SK-N-MC (cell line): ENCODE measurements at regions not wholly inside any gene's neighbourhood (a gene's known extent, or its start where the extent isn't known, plus 50 kb on each side); places are given as distances from the start of the nearest gene placed in this dataset.

Experiments
- DNase-seq: peaks from one replicate; pipeline ENCODE4 v3.0.0-alpha.2; 2011; ENCODE audit warnings: low read depth, low spot score
- H3K27ac ChIP-seq: fragments of 200-600 bp; sonication (generic); 2 replicates; pipeline ENCODE4 v1.5.1; 2016; ENCODE audit warnings: mixed run types
- H3K36me3 ChIP-seq: fragments of 200-600 bp; sonication (generic); 2 replicates; pipeline ENCODE4 v1.6.1; 2017; ENCODE audit warnings: antibody characterized with exemption, low read length, mixed read lengths; ENCODE audit not compliant: insufficient read depth
- H3K4me3 ChIP-seq: fragments of 200-600 bp; sonication (generic); 2 replicates; pipeline ENCODE4 v1.5.1; 2016
- H3K9ac ChIP-seq: fragments of 200-600 bp; sonication (generic); 2 replicates; pipeline ENCODE4 v1.8.0; 2017; ENCODE audit warnings: mixed run types, mixed read lengths; ENCODE audit not compliant: insufficient read length
- H3K9me3 ChIP-seq: fragments of 200-600 bp; sonication (generic); 2 replicates; pipeline ENCODE4 v1.6.1; 2017; ENCODE audit warnings: low read depth, mild to moderate bottlenecking, antibody characterized with exemption, low read length, moderate library complexity, mixed read lengths
- EZH2 ChIP-seq: fragments of 200-600 bp; sonication (generic); IDR thresholded peaks from one replicate; pipeline ENCODE4 v1.6.1; 2017; ENCODE audit warnings: antibody characterized with exemption
- FOXP2 ChIP-seq: optimal IDR thresholded peaks from 2 replicates; pipeline ENCODE3; 2011; ENCODE audit warnings: mild to moderate bottlenecking, moderate library complexity; ENCODE audit not compliant: insufficient read depth; ENCODE audit errors: extremely low read length, control extremely low read depth
- POLR2AphosphoS5 ChIP-seq: IDR thresholded peaks from 2 replicates; pipeline ENCODE4 v1.6.1; 2012; ENCODE audit warnings: mild to moderate bottlenecking, low read depth, low read length, borderline replicate concordance

- TF ChIP-seq EZH2 (no peak), POLR2AphosphoS5 (no peak), FOXP2 (no peak)
Measured at GRCh38 chr16:73432850-73433730, 385.2 kb upstream of the ZFHX3 start.

GRCh38 chr16:73430138-73430537 lies 382.2 kb upstream of the ZFHX3 start:
- Histone ChIP-seq H3K9me3 (no peaks in the 10 kb centered on the region), H3K4me3 (no peak overlapping the region), H3K36me3 (no peaks in the 10 kb centered on the region), H3K9ac (no peak overlapping the region), H3K27ac (no peak overlapping the region)
- no peak for DNase-seq
- no peak for TF ChIP-seq EZH2
- TF ChIP-seq POLR2AphosphoS5 = no peak
- no peak for TF ChIP-seq FOXP2

More at GRCh38 chr16:73432850-73433730, 385.2 kb upstream of the ZFHX3 start:
- H3K4me3 ChIP-seq = no peak overlapping the region
- no peak overlapping the region for H3K27ac ChIP-seq
- H3K36me3 ChIP-seq = no peaks in the 10 kb centered on the region
- no peaks in the 10 kb centered on the region for H3K9me3 ChIP-seq
- H3K9ac ChIP-seq = no peak overlapping the region
- no peak for DNase-seq

- Histone ChIP-seq H3K27ac (no peak overlapping the region), H3K9me3 (no peaks in the 10 kb centered on the region), H3K36me3 (no peaks in the 10 kb centered on the region), H3K4me3 (no peak overlapping the region), H3K9ac (no peak overlapping the region)
- TF ChIP-seq FOXP2 = no peak
- no peak for TF ChIP-seq POLR2AphosphoS5
- no peak for DNase-seq
Measured at GRCh38 chr16:73428121-73428520, 380.2 kb upstream of the ZFHX3 start.

GRCh38 chr16:73427164-73427563 lies 379.2 kb upstream of the ZFHX3 start:
- H3K4me3 ChIP-seq = no peak overlapping the region
- no peaks in the 10 kb centered on the region for H3K36me3 ChIP-seq
- no peak for DNase-seq
- no peak overlapping the region for H3K27ac ChIP-seq
- no peak overlapping the region for H3K9ac ChIP-seq
- no peaks in the 10 kb centered on the region for H3K9me3 ChIP-seq
- TF ChIP-seq POLR2AphosphoS5 = no peak
- no peak for TF ChIP-seq FOXP2
- TF ChIP-seq EZH2 = no peak

GRCh38 chr16:73426433-73427160 lies 378.7 kb upstream of the ZFHX3 start:
- no peak overlapping the region for H3K9ac ChIP-seq
- no peak for TF ChIP-seq EZH2
- no peak for TF ChIP-seq POLR2AphosphoS5
- TF ChIP-seq FOXP2 = no peak
- DNase-seq = no peak

GRCh38 chr16:73420676-73421075 lies 372.7 kb upstream of the ZFHX3 start:
- Histone ChIP-seq H3K27ac (no peak overlapping the region), H3K9ac (no peak overlapping the region), H3K9me3 (no peaks in the 10 kb centered on the region), H3K4me3 (no peak overlapping the region), H3K36me3 (no peaks in the 10 kb centered on the region)
- DNase-seq = no peak
- TF ChIP-seq EZH2 = no peak
- TF ChIP-seq POLR2AphosphoS5 = no peak
- TF ChIP-seq FOXP2 = no peak

More at GRCh38 chr16:73426433-73427160, 378.7 kb upstream of the ZFHX3 start:
- no peak overlapping the region for H3K4me3 ChIP-seq
- H3K27ac ChIP-seq = no peak overlapping the region
- H3K9me3 ChIP-seq = no peaks in the 10 kb centered on the region
- H3K36me3 ChIP-seq = no peaks in the 10 kb centered on the region

GRCh38 chr16:73420244-73420643 lies 372.3 kb upstream of the ZFHX3 start:
- H3K27ac ChIP-seq = no peak overlapping the region
- no peak for DNase-seq
- TF ChIP-seq EZH2 (no peak), FOXP2 (no peak), POLR2AphosphoS5 (no peak)

GRCh38 chr16:73418691-73419090 lies 370.8 kb upstream of the ZFHX3 start:
- Histone ChIP-seq H3K27ac (no peak overlapping the region), H3K9ac (no peak overlapping the region), H3K4me3 (no peak overlapping the region), H3K9me3 (no peaks in the 10 kb centered on the region), H3K36me3 (no peaks in the 10 kb centered on the region)
- DNase-seq = no peak
- TF ChIP-seq POLR2AphosphoS5 = no peak
- TF ChIP-seq EZH2 = no peak
- TF ChIP-seq FOXP2 = no peak

More at GRCh38 chr16:73420244-73420643, 372.3 kb upstream of the ZFHX3 start:
- no peak overlapping the region for H3K9ac ChIP-seq
- no peaks in the 10 kb centered on the region for H3K9me3 ChIP-seq
- H3K4me3 ChIP-seq = no peak overlapping the region
- no peaks in the 10 kb centered on the region for H3K36me3 ChIP-seq
